Activated CD4-positive, alpha-beta T cell treated with anti-CD3 and anti-CD28 coated beads, Interleukin-2, amount 10 ng/mL, durations not matched to agents 24 days and 14 days (primary cell): ENCODE measurements at regions not wholly inside any gene's neighbourhood (a gene's known extent, or its start where the extent isn't known, plus 50 kb on each side); places are given as distances from the start of the nearest gene placed in this dataset.
"Not testable (repeated sequence)": the region's sequence is repeated elsewhere in the genome, so short reads cannot be mapped to it uniquely, and the experiment has no call there.

ENCODE experiments used
- DNase-seq: peaks from one replicate; pipeline ENCODE4 v3.0.0; 2022
- H3K27ac Mint-ChIP-seq: one replicate; pipeline ENCODE4 v1.8.0; 2022; ENCODE audit warnings: mild to moderate bottlenecking, mixed read lengths
- H3K27me3 Mint-ChIP-seq: one replicate; pipeline ENCODE4 v1.8.0; 2022; ENCODE audit warnings: mixed read lengths
- H3K36me3 Mint-ChIP-seq: one replicate; pipeline ENCODE4 v1.8.0; 2022; ENCODE audit warnings: low read depth, mild to moderate bottlenecking, mixed read lengths
- H3K4me1 Mint-ChIP-seq: one replicate; pipeline ENCODE4 v1.8.0; 2021; ENCODE audit warnings: mixed read lengths
- H3K4me3 Mint-ChIP-seq: one replicate; pipeline ENCODE4 v1.8.0; 2022; ENCODE audit warnings: mild to moderate bottlenecking, moderate library complexity, mixed read lengths
- H3K9me3 Mint-ChIP-seq: one replicate; pipeline ENCODE4 v1.8.0; 2021; ENCODE audit warnings: mixed read lengths
- intact Hi-C: fragments of 100-400 bp; cut with micrococcal nuclease; formaldehyde crosslinking; loops from one replicate; pipeline ENCODE4 v1.15.1; 2023

DNA sequence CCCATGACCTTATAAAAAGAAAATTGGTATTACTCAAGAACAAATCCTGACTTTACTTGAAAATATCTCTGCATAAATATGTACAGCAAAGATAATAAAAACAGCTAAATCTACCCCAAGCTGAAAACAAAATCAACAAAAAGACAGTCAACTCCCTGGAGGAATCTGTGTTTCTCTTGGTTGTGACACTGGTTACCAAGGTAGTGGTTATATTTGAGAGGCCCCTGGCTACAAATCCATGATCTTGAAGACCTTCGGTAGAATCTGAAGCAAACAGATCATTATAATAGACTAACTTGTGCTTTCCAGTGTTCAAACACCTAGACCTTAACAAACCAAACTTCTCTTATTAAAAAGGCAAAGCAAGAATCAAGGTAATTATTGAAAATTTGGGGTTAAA lies 123.9 kb upstream of the SGCE start:
- no peak for DNase-seq
- Mint-ChIP-seq H3K4me1 (no peaks in the 10 kb centered on the region), H3K36me3 (no peaks in the 10 kb centered on the region), H3K27ac (no peak overlapping the region), H3K9me3 (no peaks in the 10 kb centered on the region), H3K27me3 (no peaks in the 10 kb centered on the region), H3K4me3 (no peak overlapping the region)
- intact Hi-C loops = no loop called here

DNA sequence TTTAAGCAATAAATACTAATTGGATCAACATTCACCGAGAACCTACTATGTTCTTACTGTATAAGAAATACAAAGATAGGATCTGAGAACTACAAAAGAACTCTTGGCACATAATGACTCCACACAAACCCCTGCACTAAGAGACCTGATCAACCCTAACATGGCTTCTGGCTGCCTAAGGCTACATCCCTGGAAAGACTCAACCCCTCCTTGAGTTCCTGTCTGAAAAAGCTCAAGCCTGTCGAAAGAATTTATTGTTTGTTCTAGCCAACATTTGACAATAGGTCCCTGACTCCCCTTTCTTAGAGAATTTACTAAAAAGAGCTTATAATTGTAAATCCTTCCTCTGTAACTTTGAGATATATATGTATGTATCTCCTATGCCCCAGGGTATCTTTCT lies 125.3 kb upstream of the SGCE start:
- Mint-ChIP-seq H3K4me1 (no peaks in the 10 kb centered on the region), H3K27me3 (no peaks in the 10 kb centered on the region), H3K27ac (no peak overlapping the region), H3K4me3 (no peak overlapping the region), H3K9me3 (no peaks in the 10 kb centered on the region), H3K36me3 (no peaks in the 10 kb centered on the region)
- DNase-seq = no peak
- intact Hi-C loops = no loop called here

DNA sequence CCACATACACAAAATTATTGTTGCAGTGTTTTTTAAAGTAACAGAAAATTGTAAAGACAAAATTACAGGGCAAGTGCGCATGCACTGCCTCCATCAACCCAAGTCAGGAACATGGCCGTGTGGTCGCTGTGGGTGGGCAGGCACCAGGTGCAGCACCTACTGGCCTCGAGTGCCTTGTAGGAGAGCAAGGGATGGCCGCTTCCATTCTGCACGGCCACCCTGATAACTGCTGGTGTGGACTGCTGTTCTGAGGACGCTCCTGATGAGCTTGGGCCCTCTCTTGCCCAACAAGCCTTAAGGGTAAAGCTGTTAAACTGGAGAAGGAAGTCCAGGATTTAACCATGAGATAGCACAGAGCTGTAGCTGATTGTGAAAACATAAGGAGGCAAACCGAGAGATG lies 124.6 kb upstream of the PPP1R9A start:
- no peaks in the 10 kb centered on the region for H3K9me3 Mint-ChIP-seq
- H3K4me1 Mint-ChIP-seq = no peaks in the 10 kb centered on the region
- H3K27ac Mint-ChIP-seq = no peak overlapping the region
- H3K36me3 Mint-ChIP-seq = no peaks in the 10 kb centered on the region
- no peaks in the 10 kb centered on the region for H3K27me3 Mint-ChIP-seq
- DNase-seq = no peak
- H3K4me3 Mint-ChIP-seq = no peak overlapping the region
- intact Hi-C loops = no loop called here

DNA sequence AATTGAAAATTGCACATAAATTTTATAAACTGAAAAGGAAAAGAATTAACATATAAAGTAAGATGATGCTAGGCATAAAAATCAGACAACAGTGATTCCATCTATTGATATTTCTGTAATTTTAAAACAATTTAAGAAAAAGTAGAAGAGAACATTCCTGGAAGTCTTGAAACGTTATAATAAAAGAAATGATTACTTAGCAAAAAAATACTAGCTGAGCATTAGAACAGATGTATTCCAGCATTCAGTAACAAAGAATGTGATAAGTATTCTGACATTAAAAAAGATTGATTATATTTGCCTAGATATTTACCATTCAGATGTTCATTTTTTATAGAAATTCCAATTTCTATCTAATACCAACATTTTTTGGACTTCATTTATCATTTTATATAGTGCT lies 120.1 kb upstream of the PPP1R9A start:
- intact Hi-C loops = no loop called here
- no peak overlapping the region for H3K27ac Mint-ChIP-seq
- no peak overlapping the region for H3K4me3 Mint-ChIP-seq
- H3K27me3 Mint-ChIP-seq = no peaks in the 10 kb centered on the region
- DNase-seq = no peak
- no peaks in the 10 kb centered on the region for H3K9me3 Mint-ChIP-seq
- H3K36me3 Mint-ChIP-seq = no peaks in the 10 kb centered on the region
- no peaks in the 10 kb centered on the region for H3K4me1 Mint-ChIP-seq

DNA sequence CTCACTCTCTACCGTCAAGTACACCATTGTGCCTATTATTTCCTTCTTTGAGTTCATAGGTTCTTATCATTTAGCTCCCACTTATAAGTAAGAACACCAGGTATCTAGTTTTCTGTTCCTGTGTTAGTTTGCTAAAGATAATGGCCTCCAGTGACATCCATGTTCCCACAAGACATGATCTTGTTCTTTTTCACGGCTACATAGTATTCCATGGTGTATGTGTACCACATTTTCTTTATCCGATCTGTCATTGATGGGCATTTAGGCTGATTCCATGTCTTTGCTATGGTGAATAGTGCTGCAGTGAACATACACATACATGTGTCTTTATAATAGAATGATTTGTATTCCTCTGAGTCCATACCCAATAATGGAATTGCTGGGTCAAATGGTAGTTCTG lies 119.0 kb upstream of the PPP1R9A start:
- intact Hi-C loops, H3K4me1 Mint-ChIP-seq, DNase-seq, H3K36me3 Mint-ChIP-seq, H3K27me3 Mint-ChIP-seq, H3K4me3 Mint-ChIP-seq, H3K9me3 Mint-ChIP-seq, H3K27ac Mint-ChIP-seq: not testable (repeated sequence)

DNA sequence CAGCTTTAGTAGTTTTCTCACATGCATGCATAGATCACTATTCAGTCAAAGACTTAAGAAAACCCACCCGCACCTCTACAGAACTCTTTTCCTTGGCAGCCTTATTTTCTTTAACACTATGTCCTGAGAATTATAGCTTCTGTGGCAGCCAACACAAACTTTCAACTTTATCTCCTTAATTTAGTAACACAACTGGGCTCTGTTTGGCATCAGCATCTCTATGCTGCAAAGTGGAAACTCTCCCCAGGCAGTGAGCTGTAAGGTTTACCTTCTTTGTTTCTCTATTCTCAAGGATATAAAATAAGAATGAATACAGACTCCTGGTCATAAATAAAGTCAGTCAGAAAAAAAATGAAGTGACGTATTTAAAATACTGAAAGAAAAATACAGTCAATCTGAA lies 115.2 kb upstream of the PPP1R9A start:
- Mint-ChIP-seq H3K36me3 (no peaks in the 10 kb centered on the region), H3K4me1 (no peaks in the 10 kb centered on the region), H3K27ac (no peak overlapping the region), H3K9me3 (no peaks in the 10 kb centered on the region), H3K27me3 (no peaks in the 10 kb centered on the region), H3K4me3 (no peak overlapping the region)
- intact Hi-C loops = no loop called here
- DNase-seq = no peak

DNA sequence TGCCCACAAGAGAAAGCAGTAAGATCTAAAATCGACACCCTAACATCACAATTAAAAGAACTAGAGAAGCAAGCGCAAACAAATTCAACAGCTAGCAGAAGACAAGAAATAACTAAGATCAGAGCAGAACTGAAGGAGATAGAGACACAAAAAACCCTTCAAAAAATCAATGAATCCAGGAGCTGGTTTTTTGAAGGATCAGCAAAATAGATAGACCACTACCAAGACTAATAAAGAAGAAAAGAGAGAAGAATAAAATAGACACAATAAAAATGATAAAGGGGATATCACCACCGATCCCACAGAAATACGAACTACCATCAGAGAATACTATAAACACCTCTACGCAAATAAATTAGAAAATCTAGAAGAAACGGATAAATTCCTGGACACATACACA lies 110.0 kb upstream of the PPP1R9A start:
- H3K27ac Mint-ChIP-seq, H3K36me3 Mint-ChIP-seq, H3K9me3 Mint-ChIP-seq, H3K4me1 Mint-ChIP-seq, DNase-seq, intact Hi-C loops, H3K27me3 Mint-ChIP-seq, H3K4me3 Mint-ChIP-seq: not testable (repeated sequence)

DNA sequence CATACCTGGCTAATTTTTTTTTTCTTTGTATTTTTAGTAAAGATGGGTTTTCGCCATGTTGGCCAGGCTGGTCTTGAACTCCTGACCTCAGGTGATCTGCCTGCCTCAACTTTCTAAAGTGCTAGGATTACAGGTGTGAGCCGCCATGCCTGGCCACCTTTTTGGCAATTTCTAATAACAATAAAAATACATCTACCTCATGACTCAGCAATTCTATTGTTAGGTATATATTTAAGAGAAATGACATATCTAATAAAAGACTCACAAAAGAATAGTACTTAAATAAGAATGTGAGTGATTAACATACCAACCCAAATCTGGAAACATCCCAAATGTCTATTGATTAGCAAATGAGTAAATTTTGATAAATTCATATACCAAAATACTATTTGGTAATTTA lies 103.6 kb upstream of the PPP1R9A start:
- Mint-ChIP-seq H3K27ac (no peak overlapping the region), H3K4me3 (no peak overlapping the region), H3K4me1 (no peaks in the 10 kb centered on the region), H3K27me3 (no peaks in the 10 kb centered on the region), H3K9me3 (peaks cover 3% of the 10 kb centered on the region), H3K36me3 (no peaks in the 10 kb centered on the region)
- no peak for DNase-seq
- intact Hi-C loops = no loop called here

DNA sequence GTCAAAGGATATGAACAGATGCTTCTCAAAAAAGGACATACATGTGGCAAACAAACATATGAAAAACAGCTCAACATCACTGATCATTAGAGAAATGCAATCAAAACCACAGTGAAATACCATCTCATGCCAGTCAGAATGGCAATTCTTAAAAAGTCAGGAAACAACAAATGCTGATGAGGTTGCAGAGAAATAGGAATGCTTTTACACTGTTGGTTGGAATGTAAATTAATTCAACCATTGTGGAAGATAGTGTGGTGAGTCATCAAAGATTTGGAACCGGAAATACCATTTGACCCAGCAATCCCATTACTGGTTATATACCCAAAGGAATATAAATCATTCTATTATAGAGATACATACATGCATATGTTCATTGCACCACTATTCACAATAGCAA lies 98.7 kb upstream of the PPP1R9A start:
- H3K36me3 Mint-ChIP-seq, H3K27ac Mint-ChIP-seq, H3K9me3 Mint-ChIP-seq, H3K4me3 Mint-ChIP-seq, H3K27me3 Mint-ChIP-seq, intact Hi-C loops, H3K4me1 Mint-ChIP-seq, DNase-seq: not testable (repeated sequence)

DNA sequence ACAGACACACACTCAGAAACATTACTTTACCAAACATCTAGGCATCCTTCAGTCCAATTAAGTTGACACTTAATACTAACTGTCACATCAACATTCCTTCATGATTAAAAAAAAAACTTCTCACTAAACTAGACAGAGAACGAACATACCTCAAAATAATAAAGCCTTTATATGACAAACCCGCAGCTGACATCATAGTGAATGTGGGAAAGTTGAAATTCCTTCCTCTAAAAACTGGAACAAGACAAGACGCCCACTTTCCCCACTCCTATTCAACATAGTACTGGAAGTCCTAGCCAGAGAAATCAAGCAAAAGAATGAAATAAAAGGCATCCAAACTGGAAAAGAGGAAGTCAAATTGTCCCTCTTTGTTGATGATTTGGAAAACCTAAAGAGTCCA lies 96.9 kb upstream of the PPP1R9A start:
- H3K4me1 Mint-ChIP-seq = no peaks in the 10 kb centered on the region
- H3K27ac Mint-ChIP-seq = no peak overlapping the region
- H3K27me3 Mint-ChIP-seq = no peaks in the 10 kb centered on the region
- H3K9me3 Mint-ChIP-seq = no peaks in the 10 kb centered on the region
- no peak for DNase-seq
- no peak overlapping the region for H3K4me3 Mint-ChIP-seq
- H3K36me3 Mint-ChIP-seq = no peaks in the 10 kb centered on the region
- intact Hi-C loops = no loop called here

DNA sequence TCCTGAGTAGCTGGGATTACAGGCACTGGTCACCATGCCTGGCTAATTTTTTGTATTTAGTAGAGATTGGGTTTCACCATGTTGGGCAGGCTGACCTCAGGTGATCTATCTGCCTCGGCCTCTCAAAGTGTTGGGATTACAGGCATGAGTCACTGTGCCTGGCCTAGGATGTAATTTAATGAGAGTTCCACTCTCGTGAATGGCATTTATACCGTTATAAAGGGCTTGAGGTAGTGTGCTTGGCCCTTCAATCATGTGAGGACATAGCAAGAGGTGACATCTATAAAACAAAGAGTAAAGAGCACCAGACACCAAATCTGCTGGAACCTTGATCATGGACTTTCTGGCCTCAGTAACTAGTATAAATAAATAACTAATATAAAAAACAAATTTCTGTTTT lies 93.5 kb upstream of the PPP1R9A start:
- Mint-ChIP-seq H3K27me3 (no peaks in the 10 kb centered on the region), H3K4me3 (no peak overlapping the region), H3K4me1 (no peaks in the 10 kb centered on the region), H3K9me3 (peaks cover 8% of the 10 kb centered on the region), H3K27ac (no peak overlapping the region), H3K36me3 (no peaks in the 10 kb centered on the region)
- intact Hi-C loops = no loop called here
- DNase-seq = no peak

DNA sequence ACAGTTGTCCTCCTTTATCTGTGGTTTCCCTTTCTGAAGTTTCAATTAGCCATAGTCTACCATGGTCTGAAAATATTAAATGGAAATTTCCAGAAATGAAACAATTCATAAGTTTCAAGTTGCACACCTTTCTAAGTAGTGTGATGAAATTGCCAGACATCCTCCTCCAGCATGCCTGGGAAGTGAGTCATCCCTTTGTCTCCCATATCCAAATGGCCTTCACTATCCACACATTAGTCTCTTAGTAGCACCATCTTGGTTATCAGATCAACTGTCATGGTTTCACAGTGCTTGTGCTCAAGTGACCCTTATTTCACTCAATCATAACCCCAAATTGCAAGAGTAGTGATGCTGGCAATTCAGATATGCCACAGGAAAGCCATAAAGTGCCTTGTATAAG lies 83.4 kb upstream of the PPP1R9A start:
- Mint-ChIP-seq H3K27ac (no peak overlapping the region), H3K27me3 (no peaks in the 10 kb centered on the region), H3K9me3 (peaks cover 7% of the 10 kb centered on the region), H3K4me1 (no peaks in the 10 kb centered on the region), H3K4me3 (no peak overlapping the region), H3K36me3 (no peaks in the 10 kb centered on the region)
- no peak for DNase-seq
- intact Hi-C loops = no loop called here

DNA sequence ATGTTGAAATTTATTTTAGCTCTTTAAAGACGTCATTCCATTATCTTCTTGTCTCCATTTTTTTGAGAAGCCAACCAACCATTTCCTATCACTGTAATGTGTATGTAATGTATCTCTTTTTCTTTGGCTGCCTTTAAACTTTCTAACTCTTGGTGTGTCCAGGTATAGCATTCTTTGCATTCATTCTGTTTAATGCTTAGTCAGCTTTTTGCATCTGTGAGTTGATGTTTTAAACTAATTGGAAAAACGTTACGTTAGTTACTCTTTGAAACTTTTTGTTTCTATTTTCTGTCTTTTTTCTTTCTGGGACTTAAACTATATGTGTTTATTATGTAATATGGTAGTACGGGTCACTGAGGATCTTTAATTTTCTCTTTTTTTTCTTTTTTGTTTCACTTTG lies 77.4 kb upstream of the PPP1R9A start:
- Mint-ChIP-seq H3K9me3 (peaks cover 4% of the 10 kb centered on the region), H3K27me3 (no peaks in the 10 kb centered on the region), H3K27ac (no peak overlapping the region), H3K4me3 (no peak overlapping the region), H3K36me3 (no peaks in the 10 kb centered on the region), H3K4me1 (no peaks in the 10 kb centered on the region)
- intact Hi-C loops = no loop called here
- DNase-seq = no peak

DNA sequence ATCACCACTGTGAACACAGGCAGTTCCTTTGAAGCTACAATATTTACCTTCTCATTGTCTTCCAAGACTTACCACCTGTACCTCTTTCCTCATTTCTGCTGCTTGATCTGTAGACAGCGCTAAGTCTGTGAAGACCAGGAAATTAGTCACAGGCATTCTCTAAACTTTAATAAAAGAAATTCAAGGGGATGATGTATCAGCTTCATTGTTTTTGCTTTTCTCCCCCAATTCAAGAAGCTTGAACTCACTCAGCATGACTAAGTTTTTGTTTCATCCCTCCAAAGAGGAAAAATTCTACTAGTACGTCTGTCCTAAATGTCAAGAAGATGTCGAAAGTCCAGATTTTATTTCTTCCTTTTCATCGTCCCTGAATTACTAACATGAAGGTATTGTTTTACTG lies 75.3 kb upstream of the PPP1R9A start:
- Mint-ChIP-seq H3K9me3 (peaks cover 4% of the 10 kb centered on the region), H3K4me1 (no peaks in the 10 kb centered on the region), H3K36me3 (no peaks in the 10 kb centered on the region), H3K27me3 (no peaks in the 10 kb centered on the region), H3K4me3 (no peak overlapping the region), H3K27ac (no peak overlapping the region)
- DNase-seq = no peak
- intact Hi-C loops = no loop called here

DNA sequence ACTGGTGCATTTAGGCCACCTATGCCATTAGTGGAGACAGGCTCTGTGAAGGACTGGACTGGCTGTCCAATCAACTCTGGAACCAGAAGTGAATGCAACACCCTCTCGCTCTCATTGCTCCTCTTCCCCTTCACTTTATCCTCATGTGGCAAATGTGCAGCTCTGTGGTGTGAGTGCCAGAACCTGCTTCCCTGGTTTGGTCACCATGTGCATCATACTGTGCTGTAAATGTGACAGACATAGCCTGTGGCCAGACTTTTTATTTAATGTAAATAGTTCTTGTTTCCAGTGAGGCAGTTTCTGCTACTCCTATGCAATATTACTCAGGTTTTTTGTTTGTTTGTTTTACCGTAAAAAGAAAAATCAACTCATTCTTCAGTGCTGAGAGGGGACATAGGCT lies 73.0 kb upstream of the PPP1R9A start:
- Mint-ChIP-seq H3K9me3 (peaks cover 8% of the 10 kb centered on the region), H3K4me1 (no peaks in the 10 kb centered on the region), H3K27ac (no peak overlapping the region), H3K27me3 (no peaks in the 10 kb centered on the region), H3K4me3 (no peak overlapping the region), H3K36me3 (no peaks in the 10 kb centered on the region)
- intact Hi-C loops = no loop called here
- DNase-seq = no peak

DNA sequence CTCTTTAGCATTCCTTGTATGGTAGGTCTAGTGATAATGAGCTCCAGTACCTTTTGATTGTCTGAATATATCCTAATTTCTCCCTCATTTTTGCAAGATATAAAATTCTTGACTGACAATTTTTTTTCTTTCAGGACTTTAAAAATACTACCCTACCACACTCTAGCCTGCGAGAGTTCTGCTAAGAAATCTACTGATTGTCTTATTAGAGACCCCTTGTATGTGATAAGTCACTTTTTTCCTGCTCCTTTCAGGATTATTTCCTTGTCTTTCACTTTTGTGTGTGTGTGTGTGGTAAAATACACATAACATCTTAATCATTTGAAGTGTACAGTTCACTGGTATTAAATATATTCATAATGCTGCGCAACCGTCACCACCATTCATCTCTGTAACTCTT lies 68.7 kb upstream of the PPP1R9A start:
- Mint-ChIP-seq H3K4me1 (no peaks in the 10 kb centered on the region), H3K36me3 (no peaks in the 10 kb centered on the region), H3K27me3 (no peaks in the 10 kb centered on the region)

More for the DNA sequence above, 68.7 kb upstream of the PPP1R9A start:
- Mint-ChIP-seq H3K4me3 (no peak overlapping the region), H3K27ac (no peak overlapping the region), H3K9me3 (peaks cover 15% of the 10 kb centered on the region)
- intact Hi-C loops = no loop called here
- no peak for DNase-seq
